ENCODE measurements at regions not wholly inside any gene's neighbourhood (a gene's known extent, or its start where the extent isn't known, plus 50 kb on each side); places are given as distances from the start of the nearest gene placed in this dataset.

GRCh38 chr9:13580131-13580530 lies 300.6 kb upstream of the MPDZ start:
- Histone ChIP-seq H3K4me3 (ENCODE audit: low read length in 3 of 3) (peak overlapping the region in 2 of 3 donors; percentile 2 to 36), H3K4me1 (ENCODE audit: control insufficient read depth in 2 of 3, insufficient read depth in 2 of 3, low read depth in 1 of 3, low read length in 3 of 3) (no peaks in the 10 kb centered on the region), H3K9ac (ENCODE audit: low read length in 3 of 3) (no peak overlapping the region), H3K9me3 (ENCODE audit: control insufficient read depth in 2 of 3, insufficient read depth in 1 of 3, low read length in 3 of 3) (no peaks in the 10 kb centered on the region), H3K36me3 (ENCODE audit: control insufficient read depth in 2 of 3, insufficient read depth in 3 of 3, low read length in 3 of 3) (no peaks in the 10 kb centered on the region), H3K27ac (ENCODE audit: low read depth in 2 of 2, low read length in 2 of 2) (no peak overlapping the region), H3K27me3 (ENCODE audit: control insufficient read depth, insufficient read depth, low read length) (no peaks in the 10 kb centered on the region)
- TF ChIP-seq CTCF (IDR thresholded peaks at IDR 0.05; ENCODE audit: borderline replicate concordance, extremely low read depth, insufficient read depth) = no peak
- intact Hi-C loops (cut with DNase I) = no loop called here
- peak; percentile 69 for FAIRE-seq
- no peak for DNase-seq

GRCh38 chr9:13576101-13576500 lies 296.6 kb upstream of the MPDZ start:
- FAIRE-seq (no peak), DNase-seq (no peak)
- intact Hi-C loops (cut with DNase I) = no loop called here
- Histone ChIP-seq H3K4me3 (ENCODE audit: low read length in 3 of 3) (no peak overlapping the region), H3K4me1 (ENCODE audit: control insufficient read depth in 2 of 3, insufficient read depth in 2 of 3, low read depth in 1 of 3, low read length in 3 of 3) (no peaks in the 10 kb centered on the region), H3K27me3 (ENCODE audit: control insufficient read depth, insufficient read depth, low read length) (no peaks in the 10 kb centered on the region), H3K9ac (ENCODE audit: low read length in 3 of 3) (no peak overlapping the region), H3K9me3 (ENCODE audit: control insufficient read depth in 2 of 3, insufficient read depth in 1 of 3, low read length in 3 of 3) (no peaks in the 10 kb centered on the region), H3K27ac (ENCODE audit: low read depth in 2 of 2, low read length in 2 of 2) (no peak overlapping the region), H3K36me3 (ENCODE audit: control insufficient read depth in 2 of 3, insufficient read depth in 3 of 3, low read length in 3 of 3) (no peaks in the 10 kb centered on the region)
- TF ChIP-seq CTCF (IDR thresholded peaks at IDR 0.05; ENCODE audit: borderline replicate concordance, extremely low read depth, insufficient read depth) = no peak

DNA sequence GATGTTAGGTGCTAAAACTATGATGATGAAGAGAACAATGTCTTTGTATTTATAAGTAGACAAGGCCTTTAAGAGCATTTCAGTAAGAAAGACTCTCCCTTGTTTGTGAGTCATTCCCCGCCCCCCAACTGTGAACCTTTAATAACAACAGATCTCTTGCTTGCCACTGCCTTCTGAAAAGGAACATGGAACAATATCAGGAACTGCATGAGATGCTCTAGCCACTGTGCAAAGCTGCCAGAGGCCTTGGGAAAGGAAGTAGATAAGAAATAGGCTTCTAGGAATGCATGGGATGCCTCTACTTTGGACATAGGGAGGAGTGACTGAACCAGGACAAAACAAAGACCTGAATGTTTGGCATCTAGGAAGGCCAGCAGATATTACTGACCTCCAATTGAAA lies 296.1 kb upstream of the MPDZ start:
- Histone ChIP-seq H3K9ac (ENCODE audit: low read length in 3 of 3) (no peak overlapping the region), H3K4me3 (ENCODE audit: low read length in 3 of 3) (no peak overlapping the region), H3K27ac (ENCODE audit: low read depth in 2 of 2, low read length in 2 of 2) (no peak overlapping the region), H3K4me1 (ENCODE audit: control insufficient read depth in 2 of 3, insufficient read depth in 2 of 3, low read depth in 1 of 3, low read length in 3 of 3) (no peaks in the 10 kb centered on the region), H3K36me3 (ENCODE audit: control insufficient read depth in 2 of 3, insufficient read depth in 3 of 3, low read length in 3 of 3) (no peaks in the 10 kb centered on the region), H3K9me3 (ENCODE audit: control insufficient read depth in 2 of 3, insufficient read depth in 1 of 3, low read length in 3 of 3) (no peaks in the 10 kb centered on the region), H3K27me3 (ENCODE audit: control insufficient read depth, insufficient read depth, low read length) (no peaks in the 10 kb centered on the region)
- intact Hi-C loops (cut with DNase I) = no loop called here
- DNase-seq (no peak), FAIRE-seq (no peak)
- TF ChIP-seq CTCF (IDR thresholded peaks at IDR 0.05; ENCODE audit: borderline replicate concordance, extremely low read depth, insufficient read depth) = no peak

Data from kidney (tissue), 13 donors.